H9 (cell line): ENCODE measurements at regions not wholly inside any gene's neighbourhood (a gene's known extent, or its start where the extent isn't known, plus 50 kb on each side); places are given as distances from the start of the nearest gene placed in this dataset.

Experiments used
- DNase-seq: peaks from one replicate; pipeline ENCODE4 v3.0.0-alpha.2; 2017
- H2AFZ ChIP-seq: one replicate; pipeline ENCODE4 v1.6.1; 2013; ENCODE audit warnings: mild to moderate bottlenecking, low read length, control low read depth, moderate library complexity
- H2AK5ac ChIP-seq: 2 replicates; pipeline ENCODE4 v1.6.1; 2013; ENCODE audit warnings: low read length, control low read depth, mixed read lengths; ENCODE audit not compliant: insufficient read length
- H2BK120ac ChIP-seq: one replicate; pipeline ENCODE4 v1.6.1; 2013; ENCODE audit warnings: low read depth, mild to moderate bottlenecking, low read length, control low read depth, inconsistent platforms; ENCODE audit not compliant: poor library complexity, severe bottlenecking
- H2BK12ac ChIP-seq: 2 replicates; pipeline ENCODE4 v1.6.1; 2013; ENCODE audit warnings: low read length, control low read depth, mixed read lengths, low read depth; ENCODE audit not compliant: insufficient read length
- H2BK15ac ChIP-seq: 2 replicates; pipeline ENCODE4 v1.6.1; 2013; ENCODE audit warnings: low read depth, low read length, control low read depth
- H2BK20ac ChIP-seq: one replicate; pipeline ENCODE4 v1.6.1; 2013; ENCODE audit warnings: low read depth, mild to moderate bottlenecking, low read length, control low read depth, inconsistent platforms; ENCODE audit not compliant: poor library complexity, severe bottlenecking
- H2BK5ac ChIP-seq: 2 replicates; pipeline ENCODE4 v1.6.1; 2013; ENCODE audit warnings: low read length, control low read depth, mixed read lengths; ENCODE audit not compliant: insufficient read length
- H3K14ac ChIP-seq: 2 replicates; pipeline ENCODE4 v1.6.1; 2013; ENCODE audit warnings: low read length, control low read depth; ENCODE audit not compliant: insufficient read depth
- H3K18ac ChIP-seq: 2 replicates; pipeline ENCODE4 v1.6.1; 2013; ENCODE audit warnings: low read depth, mild to moderate bottlenecking, mixed read lengths, low read length, control low read depth; ENCODE audit not compliant: insufficient read length
- H3K23ac ChIP-seq: 2 replicates; pipeline ENCODE4 v1.6.1; 2013; ENCODE audit warnings: low read length, control low read depth, mixed read lengths, low read depth; ENCODE audit not compliant: insufficient read length
- H3K23me2 ChIP-seq: 2 replicates; pipeline ENCODE4 v1.6.1; 2013; ENCODE audit warnings: low read depth, mild to moderate bottlenecking, mixed read lengths, low read length, control low read depth; ENCODE audit not compliant: insufficient read length, poor library complexity, severe bottlenecking
- H3K27ac ChIP-seq: 2 replicates; pipeline ENCODE4 v1.5.1; 2013; ENCODE audit warnings: low read length, control low read depth, mixed read lengths, low read depth; ENCODE audit not compliant: insufficient read length
- H3K27me3 ChIP-seq: 2 replicates; pipeline ENCODE4 v1.6.1; 2013; ENCODE audit warnings: low read length, control low read depth, inconsistent platforms; ENCODE audit not compliant: insufficient read depth
- H3K4ac ChIP-seq: 2 replicates; pipeline ENCODE4 v1.6.1; 2013; ENCODE audit warnings: low read depth, mild to moderate bottlenecking, control low read depth, inconsistent platforms, low read length, moderate library complexity
- H3K4me1 ChIP-seq: 2 replicates; pipeline ENCODE4 v1.6.1; 2013; ENCODE audit warnings: low read length, control low read depth, inconsistent platforms; ENCODE audit not compliant: insufficient read depth
- H3K4me2 ChIP-seq: 2 replicates; pipeline ENCODE4 v1.6.1; 2013; ENCODE audit warnings: low read length, control low read depth, mixed read lengths; ENCODE audit not compliant: insufficient read length, insufficient read depth
- H3K56ac ChIP-seq: 2 replicates; pipeline ENCODE4 v1.6.1; 2013; ENCODE audit warnings: low read depth, mild to moderate bottlenecking, mixed read lengths, low read length, control low read depth; ENCODE audit not compliant: insufficient read length
- H3K79me1 ChIP-seq: 2 replicates; pipeline ENCODE4 v1.6.1; 2013; ENCODE audit warnings: low read depth, mild to moderate bottlenecking, moderate library complexity, low read length, control low read depth, inconsistent platforms; ENCODE audit not compliant: insufficient read depth, poor library complexity, severe bottlenecking
- H3K79me2 ChIP-seq: 2 replicates; pipeline ENCODE4 v1.6.1; 2013; ENCODE audit warnings: low read length, control low read depth, inconsistent platforms; ENCODE audit not compliant: insufficient read depth
- H3K9ac ChIP-seq: 2 replicates; pipeline ENCODE4 v1.6.1; 2013; ENCODE audit warnings: low read length, control low read depth, mixed read lengths; ENCODE audit not compliant: insufficient read length; ENCODE audit errors: extremely low read depth
- H3K9me3 ChIP-seq: one replicate; pipeline ENCODE4 v1.6.1; 2013; ENCODE audit warnings: low read depth, low read length, inconsistent platforms; ENCODE audit not compliant: control insufficient read depth
- H3T11ph ChIP-seq: one replicate; pipeline ENCODE4 v1.6.1; 2013; ENCODE audit warnings: mild to moderate bottlenecking, low read length, control low read depth, inconsistent platforms
- H4K20me1 ChIP-seq: one replicate; pipeline ENCODE4 v1.6.1; 2013; ENCODE audit not compliant: control insufficient read depth, insufficient read length, insufficient read depth
- H4K5ac ChIP-seq: 2 replicates; pipeline ENCODE4 v1.6.1; 2013; ENCODE audit warnings: low read depth, mild to moderate bottlenecking, mixed read lengths, low read length, control low read depth; ENCODE audit not compliant: insufficient read length
- H4K8ac ChIP-seq: replicated peaks from 2 replicates; pipeline ENCODE4 v1.6.1; 2013; ENCODE audit warnings: low read length, control low read depth, mixed read lengths, low read depth; ENCODE audit not compliant: insufficient read length
- H4K91ac ChIP-seq: 2 replicates; pipeline ENCODE4 v1.6.1; 2013; ENCODE audit warnings: low read depth, mild to moderate bottlenecking, moderate library complexity, mixed read lengths, low read length, control low read depth; ENCODE audit not compliant: insufficient read length
- H3K27ac Mint-ChIP-seq, 3 experiments: 2 replicates in 2 of 3; 3 replicates in 1 of 3; pipeline ENCODE4 v1.8.0; 2020 to 2021; ENCODE audit warnings: mixed read lengths in 3 of 3, mild to moderate bottlenecking in 1 of 3, moderate library complexity in 1 of 3
- H3K27me3 Mint-ChIP-seq: 2 replicates; pipeline ENCODE4 v1.8.0; 2021; ENCODE audit warnings: low read depth, mild to moderate bottlenecking, moderate library complexity, mixed read lengths
- H3K36me3 Mint-ChIP-seq, 3 experiments: 2 replicates in 2 of 3; 3 replicates in 1 of 3; pipeline ENCODE4 v1.8.0; 2020 to 2021; ENCODE audit warnings: low read depth in 3 of 3, mixed read lengths in 3 of 3; ENCODE audit not compliant: insufficient read depth in 1 of 3
- H3K4me1 Mint-ChIP-seq, 2 experiments: 2 replicates each; pipeline ENCODE4 v1.8.0; 2020; ENCODE audit warnings: mixed read lengths in 2 of 2
- H3K4me3 Mint-ChIP-seq, 2 experiments: 2 replicates in 1 of 2; 3 replicates in 1 of 2; pipeline ENCODE4 v1.8.0; 2020 to 2021; ENCODE audit warnings: mild to moderate bottlenecking in 2 of 2, mixed read lengths in 2 of 2, moderate library complexity in 1 of 2
- H3K9me3 Mint-ChIP-seq, 2 experiments: 2 replicates in 1 of 2; 3 replicates in 1 of 2; pipeline ENCODE4 v1.8.0; 2020; ENCODE audit warnings: mild to moderate bottlenecking in 2 of 2, mixed read lengths in 2 of 2, moderate library complexity in 1 of 2
- CTCF ChIP-seq: fragments of 200-600 bp; sonication (generic); conservative IDR thresholded peaks from 3 replicates; pipeline ENCODE4 v1.8.0; 2021; ENCODE audit warnings: antibody characterized with exemption, mild to moderate bottlenecking
- WGBS: extraction: QIAGEN DNeasy Blood & Tissue Kit; methylation state at CpG from one replicate; pipeline ENCODE4 v1.1.7; 2013; ENCODE audit warnings: missing lambda C conversion rate, low lambda C conversion rate, mixed read lengths; ENCODE audit not compliant: insufficient read length; ENCODE audit errors: extremely low coverage; 5-methylcytosine and 5-hydroxymethylcytosine counted together

DNA sequence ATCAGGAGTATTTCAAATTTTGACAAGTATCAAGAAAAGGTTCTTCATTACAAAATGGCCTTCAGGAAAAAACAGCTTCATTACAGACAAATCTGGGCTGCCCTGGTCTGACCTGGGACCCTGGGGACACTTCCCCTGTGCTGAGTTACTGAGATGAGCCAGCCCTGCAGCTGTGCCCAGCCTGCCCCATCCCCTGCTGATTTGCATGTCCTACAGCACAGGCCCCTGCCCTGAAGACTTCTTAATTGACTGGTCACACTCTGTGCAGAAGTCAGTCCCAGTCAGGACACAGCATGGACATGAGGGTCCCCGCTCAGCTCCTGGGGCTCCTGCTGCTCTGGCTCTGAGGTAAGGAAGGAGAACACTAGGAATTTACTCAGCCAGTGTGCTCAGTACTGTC lies 235.1 kb downstream of the ANKRD36B start:
- no peak overlapping the region for H2BK5ac ChIP-seq
- H3K79me2 ChIP-seq: no peaks in the 10 kb centered on the region
- H2BK120ac ChIP-seq: no peak overlapping the region
- WGBS: no CpG with 5 or more reads among the region's 1 CpG
- no peak for TF ChIP-seq CTCF
- H4K8ac ChIP-seq: no peak overlapping the region
- no peak overlapping the region for H2BK15ac ChIP-seq
- Mint-ChIP-seq H3K36me3 (peaks cover 0 to 9% (median 0%) of the 10 kb centered on the region in 3 experiments; a peak in 2 of 7 replicates), H3K4me3 (no peak overlapping the region), H3K9me3 (peaks cover 0 to 9% of the 10 kb centered on the region in 2 experiments; a peak in 4 of 5 replicates), H3K4me1 (no peaks in the 10 kb centered on the region), H3K27ac (no peak overlapping the region), H3K27me3 (peaks cover 10% of the 10 kb centered on the region)
- no peak overlapping the region for H2BK12ac ChIP-seq
- H3K23me2 ChIP-seq: no peaks in the 10 kb centered on the region
- DNase-seq: no peak
- H4K20me1 ChIP-seq: no peaks in the 10 kb centered on the region
- no peak overlapping the region for H3K56ac ChIP-seq
- no peak overlapping the region for H3K4ac ChIP-seq
- no peak overlapping the region for H3T11ph ChIP-seq
- H2AFZ ChIP-seq: no peak overlapping the region
- no peaks in the 10 kb centered on the region for H3K9me3 ChIP-seq
- H3K27me3 ChIP-seq: no peaks in the 10 kb centered on the region
- H4K5ac ChIP-seq: no peak overlapping the region
- H4K91ac ChIP-seq: no peak overlapping the region
- no peak overlapping the region for H3K18ac ChIP-seq
- H2AK5ac ChIP-seq: no peak overlapping the region
- H3K27ac ChIP-seq: no peak overlapping the region
- H3K9ac ChIP-seq: no peak overlapping the region
- no peaks in the 10 kb centered on the region for H3K79me1 ChIP-seq
- H2BK20ac ChIP-seq: no peak overlapping the region
- no peaks in the 10 kb centered on the region for H3K4me1 ChIP-seq
- H3K23ac ChIP-seq: no peak overlapping the region
- H3K14ac ChIP-seq: no peak overlapping the region
- H3K4me2 ChIP-seq: no peak overlapping the region
